MCF 10A (cell line): ENCODE measurements at regions not wholly inside any gene's neighbourhood (a gene's known extent, or its start where the extent isn't known, plus 50 kb on each side); places are given as distances from the start of the nearest gene placed in this dataset.

Experiments used
- BruUV-seq: library from RNA; stranded (reverse); fragments of 400-500 nt; replicated peaks from 2 replicates; lab custom pipeline; 2021; lab: Mats Ljungman, UMichigan
- CTCF ChIA-PET: fragments of 300-600 bp; sonication (Branson Sonifier 250); formaldehyde crosslinking; extraction: SDS; loops from one replicate; lab custom pipeline; 2021; ENCODE audit warnings: antibody characterized with exemption, inconsistent platforms; lab: Yijun Ruan, JAX
- POLR2A ChIA-PET: fragments of 300-600, 350-650 bp; sonication (Branson Sonifier 250); formaldehyde crosslinking; extraction: SDS; loops from one replicate; lab custom pipeline; 2020; ENCODE audit warnings: antibody characterized with exemption, inconsistent platforms; lab: Yijun Ruan, JAX
- DNase-seq: peaks from one replicate; pipeline ENCODE4 v3.0.0-alpha.2; 2018; ENCODE audit not compliant: unreplicated experiment
- H3K27ac Mint-ChIP-seq: one replicate; pipeline ENCODE4 v1.8.0; 2022; ENCODE audit warnings: mild to moderate bottlenecking, low read depth, mixed read lengths; ENCODE audit not compliant: unreplicated experiment
- H3K27me3 Mint-ChIP-seq: one replicate; pipeline ENCODE4 v1.8.0; 2022; ENCODE audit warnings: mixed read lengths; ENCODE audit not compliant: insufficient read depth, unreplicated experiment
- H3K36me3 Mint-ChIP-seq: one replicate; pipeline ENCODE4 v1.8.0; 2022; ENCODE audit warnings: mild to moderate bottlenecking, moderate library complexity, mixed read lengths; ENCODE audit not compliant: insufficient read depth, unreplicated experiment
- H3K4me1 Mint-ChIP-seq: one replicate; pipeline ENCODE4 v1.8.0; 2022; ENCODE audit warnings: mixed read lengths; ENCODE audit not compliant: insufficient read depth, unreplicated experiment
- H3K4me3 Mint-ChIP-seq: one replicate; pipeline ENCODE4 v1.8.0; 2022; ENCODE audit warnings: mild to moderate bottlenecking, moderate library complexity, mixed read lengths; ENCODE audit not compliant: unreplicated experiment
- H3K9me3 Mint-ChIP-seq: one replicate; pipeline ENCODE4 v1.8.0; 2022; ENCODE audit warnings: mixed read lengths; ENCODE audit not compliant: unreplicated experiment
- CTCF ChIP-seq: fragments of 200-600 bp; IDR thresholded peaks from one replicate; pipeline ENCODE4 v1.8.0; 2022; ENCODE audit warnings: antibody characterized with exemption, mild to moderate bottlenecking; ENCODE audit not compliant: unreplicated experiment
- intact Hi-C: fragments of 100-400 bp; cut with micrococcal nuclease; formaldehyde crosslinking; loops from 2 replicates; pipeline ENCODE4 v1.14.1; 2022

GRCh38 chr4:126995235-126995634, 637.5 kb upstream of the INTU start:
- Mint-ChIP-seq H3K36me3 (no peaks in the 10 kb centered on the region), H3K4me3 (no peak overlapping the region), H3K27ac (no peak overlapping the region), H3K27me3 (no peaks in the 10 kb centered on the region), H3K9me3 (no peaks in the 10 kb centered on the region), H3K4me1 (no peaks in the 10 kb centered on the region)
- BruUV-seq, result no TSS peak
- DNase-seq, result no peak
- ChIA-PET CTCF (no interaction called here), POLR2A (no interaction called here)
- TF ChIP-seq CTCF, result no peak
- intact Hi-C loops, result no loop called here

- POLR2A ChIA-PET, result no interaction called here
- no peaks in the 10 kb centered on the region for H3K4me1 Mint-ChIP-seq
- H3K36me3 Mint-ChIP-seq, result no peaks in the 10 kb centered on the region
- CTCF ChIA-PET, result interaction anchor here (0.7 kb wide), 1 partner anchor 173 kb away, joined by 3 read pairs; no protein-coding TSS in a partner anchor
- intact Hi-C loops, result no loop called here
- no peaks in the 10 kb centered on the region for H3K9me3 Mint-ChIP-seq
- H3K27ac Mint-ChIP-seq, result no peak overlapping the region
- no peak for DNase-seq
- no peaks in the 10 kb centered on the region for H3K27me3 Mint-ChIP-seq
- H3K4me3 Mint-ChIP-seq, result no peak overlapping the region
- TF ChIP-seq CTCF, result no peak
- no TSS peak for BruUV-seq
These were observed 632.6 kb upstream of the INTU start for GRCh38 chr4:127000110-127000509.

GRCh38 chr4:127000846-127001245, 631.9 kb upstream of the INTU start:
- H3K27ac Mint-ChIP-seq, result no peak overlapping the region
- TF ChIP-seq CTCF, result no peak
- no peaks in the 10 kb centered on the region for H3K36me3 Mint-ChIP-seq
- H3K9me3 Mint-ChIP-seq, result no peaks in the 10 kb centered on the region
- ChIA-PET POLR2A (no interaction called here), CTCF (no interaction called here)
- no peak overlapping the region for H3K4me3 Mint-ChIP-seq
- no peak for DNase-seq
- intact Hi-C loops, result no loop called here
- H3K4me1 Mint-ChIP-seq, result no peaks in the 10 kb centered on the region
- no TSS peak for BruUV-seq
- no peaks in the 10 kb centered on the region for H3K27me3 Mint-ChIP-seq

GRCh38 chr4:127001933-127002332, 630.8 kb upstream of the INTU start:
- no peak for TF ChIP-seq CTCF
- H3K27me3 Mint-ChIP-seq, result no peaks in the 10 kb centered on the region
- BruUV-seq, result no TSS peak
- H3K9me3 Mint-ChIP-seq, result no peaks in the 10 kb centered on the region
- H3K27ac Mint-ChIP-seq, result no peak overlapping the region
- no peak overlapping the region for H3K4me3 Mint-ChIP-seq
- CTCF ChIA-PET, result no interaction called here
- POLR2A ChIA-PET, result interaction anchor here (0.7 kb wide), 1 partner anchor 30 kb away, joined by 3 read pairs; no protein-coding TSS in a partner anchor
- intact Hi-C loops, result no loop called here
- H3K4me1 Mint-ChIP-seq, result no peaks in the 10 kb centered on the region
- H3K36me3 Mint-ChIP-seq, result no peaks in the 10 kb centered on the region
- DNase-seq, result no peak
